ENCODE measurements at regions not wholly inside any gene's neighbourhood (a gene's known extent, or its start where the extent isn't known, plus 50 kb on each side); places are given as distances from the start of the nearest gene placed in this dataset.

- H3K27me3 Mint-ChIP-seq, result no peaks in the 10 kb centered on the region
- no peaks in the 10 kb centered on the region for H3K36me3 Mint-ChIP-seq (ENCODE audit: low read depth)
- ATAC-seq, result no peak
- POLR2A ChIA-PET, result no interaction called here
- intact Hi-C loops (cut with micrococcal nuclease), result no loop called here
- CTCF ChIA-PET, result no interaction called here
- DNase-seq, result no peak
- H3K4me3 Mint-ChIP-seq, result no peak overlapping the region
- no peak overlapping the region for H3K27ac Mint-ChIP-seq
- H3K9me3 Mint-ChIP-seq, result no peaks in the 10 kb centered on the region
- H3K4me1 Mint-ChIP-seq (ENCODE audit: low read depth), result no peaks in the 10 kb centered on the region
- no peak for TF ChIP-seq CTCF (IDR thresholded peaks at IDR 0.05)
These were observed 253.9 kb upstream of the NOCT start for GRCh38 chr4:138761638-138762220.

GRCh38 chr4:138759554-138759902 is 256.1 kb upstream of the NOCT start:
- Mint-ChIP-seq H3K9me3 (no peaks in the 10 kb centered on the region), H3K4me1 (ENCODE audit: low read depth) (no peaks in the 10 kb centered on the region), H3K27ac (no peak overlapping the region), H3K4me3 (no peak overlapping the region), H3K27me3 (no peaks in the 10 kb centered on the region), H3K36me3 (ENCODE audit: low read depth) (no peaks in the 10 kb centered on the region)
- POLR2A ChIA-PET, result no interaction called here
- no peak for DNase-seq
- CTCF ChIA-PET, result no interaction called here
- no peak for TF ChIP-seq CTCF (IDR thresholded peaks at IDR 0.05)
- intact Hi-C loops (cut with micrococcal nuclease), result no loop called here
- no peak for ATAC-seq

- DNase-seq, result no peak
- Mint-ChIP-seq H3K27me3 (no peaks in the 10 kb centered on the region), H3K36me3 (ENCODE audit: low read depth) (no peaks in the 10 kb centered on the region), H3K4me1 (ENCODE audit: low read depth) (no peaks in the 10 kb centered on the region), H3K27ac (no peak overlapping the region), H3K4me3 (no peak overlapping the region), H3K9me3 (peaks cover under 1% of the 10 kb centered on the region)
- POLR2A ChIA-PET, result no interaction called here
- ATAC-seq, result no peak
- intact Hi-C loops (cut with micrococcal nuclease), result no loop called here
- CTCF ChIA-PET, result no interaction called here
- no peak for TF ChIP-seq CTCF (IDR thresholded peaks at IDR 0.05)
These were observed 256.6 kb upstream of the NOCT start for GRCh38 chr4:138758876-138759553.

- no peaks in the 10 kb centered on the region for H3K36me3 Mint-ChIP-seq (ENCODE audit: low read depth)
- H3K27me3 Mint-ChIP-seq, result no peaks in the 10 kb centered on the region
- peaks cover 2% of the 10 kb centered on the region for H3K9me3 Mint-ChIP-seq
- ChIA-PET POLR2A (no interaction called here), CTCF (no interaction called here)
- H3K4me1 Mint-ChIP-seq (ENCODE audit: low read depth), result no peaks in the 10 kb centered on the region
- intact Hi-C loops (cut with micrococcal nuclease), result no loop called here
- H3K27ac Mint-ChIP-seq, result no peak overlapping the region
- TF ChIP-seq CTCF (IDR thresholded peaks at IDR 0.05), result no peak
- DNase-seq (no peak), ATAC-seq (no peak)
- no peak overlapping the region for H3K4me3 Mint-ChIP-seq
These were observed 257.4 kb upstream of the NOCT start for GRCh38 chr4:138758196-138758595.

GRCh38 chr4:138757432-138757831 is 258.1 kb upstream of the NOCT start:
- POLR2A ChIA-PET, result no interaction called here

More at GRCh38 chr4:138757432-138757831, 258.1 kb upstream of the NOCT start:
- DNase-seq (no peak), ATAC-seq (no peak)
- Mint-ChIP-seq H3K27me3 (no peaks in the 10 kb centered on the region), H3K9me3 (peaks cover 6% of the 10 kb centered on the region), H3K4me1 (ENCODE audit: low read depth) (no peaks in the 10 kb centered on the region), H3K27ac (no peak overlapping the region), H3K4me3 (no peak overlapping the region), H3K36me3 (ENCODE audit: low read depth) (no peaks in the 10 kb centered on the region)
- CTCF ChIA-PET, result no interaction called here
- TF ChIP-seq CTCF (IDR thresholded peaks at IDR 0.05), result no peak
- intact Hi-C loops (cut with micrococcal nuclease), result no loop called here
